Testis (tissue), 2 donors: ENCODE measurements at regions not wholly inside any gene's neighbourhood (a gene's known extent, or its start where the extent isn't known, plus 50 kb on each side); places are given as distances from the start of the nearest gene placed in this dataset.
"Not testable (repeated sequence)": the region's sequence is repeated elsewhere in the genome, so short reads cannot be mapped to it uniquely, and the experiment has no call there.

ENCODE experiments used
- DNase-seq: peaks from one replicate; pipeline ENCODE4 v3.0.0-alpha.2; 2019
- H3K27ac ChIP-seq, 2 donors: fragments of 200-600 bp; sonication (generic); one replicate each; pipeline ENCODE4 v1.5.1; 2019
- H3K27me3 ChIP-seq: fragments of 200-600 bp; sonication (generic); one replicate; pipeline ENCODE4 v1.5.1; 2019
- H3K36me3 ChIP-seq: fragments of 200-600 bp; sonication (generic); one replicate; pipeline ENCODE4 v1.5.1; 2017; ENCODE audit warnings: low read depth; ENCODE audit errors: missing control alignments
- H3K4me1 ChIP-seq: fragments of 200-600 bp; sonication (generic); one replicate; pipeline ENCODE4 v1.5.1; 2019
- H3K4me3 ChIP-seq, 2 donors: fragments of 200-600 bp; sonication (generic); one replicate each; pipeline ENCODE4 v1.5.1; 2017 to 2019
- H3K9me3 ChIP-seq: fragments of 200-600 bp; sonication (generic); one replicate; pipeline ENCODE4 v1.5.1; 2017
- POLR2A ChIP-seq: fragments of 450-650 bp; IDR thresholded peaks from one replicate; pipeline ENCODE4 v1.6.1; 2017; ENCODE audit warnings: antibody characterized with exemption, mild to moderate bottlenecking, moderate library complexity
- WGBS, 2 donors: methylation state at CpG; one replicate each; pipeline ENCODE4 v1.1.5; 2018; 5-methylcytosine and 5-hydroxymethylcytosine counted together
- intact Hi-C: fragments of 100-400 bp; cut with DNase I; formaldehyde crosslinking; loops from one replicate; pipeline ENCODE4 v1.15.1; 2023; ENCODE audit warnings: low total_unique reads
- TF ChIP-seq, protein P1 (sequence below), 3 experiments: fragments of 450-650 bp in 2 of 3; fragments of 200-600 bp in 1 of 3; sonication (generic) in 1 of 3; IDR thresholded peaks; one replicate each; pipeline ENCODE4 v1.5.1; 2016 to 2019; ENCODE audit warnings: antibody characterized with exemption in 3 of 3, mild to moderate bottlenecking in 2 of 3, moderate library complexity in 1 of 3

DNA sequence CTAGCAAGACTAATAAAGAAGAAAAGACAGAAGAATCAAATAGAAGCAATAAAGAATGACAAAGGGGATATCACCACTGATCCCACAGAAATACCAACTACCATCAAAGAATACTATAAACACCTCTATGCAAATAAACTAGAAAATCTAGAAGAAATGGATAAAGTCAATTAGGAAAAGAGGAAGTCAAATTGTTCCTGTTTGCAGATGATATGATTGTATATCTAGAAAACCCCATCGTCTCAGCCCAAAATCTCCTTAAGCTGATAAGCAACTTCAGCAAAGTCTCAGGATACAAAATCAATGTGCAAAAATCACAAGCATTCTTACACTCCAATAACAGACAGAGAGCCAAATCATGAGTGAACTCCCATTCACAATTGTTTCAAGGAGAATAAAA is 133.0 kb downstream of the ZFAND4 start:
- H3K36me3 ChIP-seq, H3K4me3 ChIP-seq, DNase-seq, H3K9me3 ChIP-seq, H3K4me1 ChIP-seq, intact Hi-C loops, H3K27me3 ChIP-seq, H3K27ac ChIP-seq: not testable (repeated sequence)
- 71 to 82% methylated on average over 1 of the region's 1 CpG for WGBS, 2 donors

DNA sequence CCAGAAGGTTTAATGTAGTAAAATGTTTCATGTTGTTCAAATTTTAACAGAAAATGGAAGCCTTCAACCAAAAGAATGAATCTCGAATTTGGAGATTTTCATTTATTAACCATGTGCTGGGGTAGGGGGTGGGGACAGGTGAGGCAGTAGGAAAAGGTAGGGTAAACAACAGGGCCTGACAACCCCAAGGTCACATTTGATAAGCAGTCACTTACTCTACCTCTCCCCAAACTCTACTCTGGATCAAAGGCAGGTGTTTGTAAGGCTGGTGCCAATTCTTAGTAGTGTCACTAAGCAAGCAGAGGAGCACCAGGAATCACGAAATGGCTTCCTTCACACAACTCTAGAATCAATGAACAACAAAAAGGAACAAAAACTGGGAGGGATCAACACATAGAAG is 138.0 kb downstream of the ZFAND4 start:
- H3K4me1 ChIP-seq: no peaks in the 10 kb centered on the region
- H3K27ac ChIP-seq: no peak overlapping the region
- WGBS, 2 donors: 91 to 93% methylated on average over 2 of the region's 2 CpGs
- H3K36me3 ChIP-seq: no peaks in the 10 kb centered on the region
- no peaks in the 10 kb centered on the region for H3K9me3 ChIP-seq
- intact Hi-C loops: no loop called here
- H3K27me3 ChIP-seq: no peaks in the 10 kb centered on the region
- H3K4me3 ChIP-seq: no peak overlapping the region
- TF ChIP-seq POLR2A: no peak
- TF ChIP-seq, protein P1, sequence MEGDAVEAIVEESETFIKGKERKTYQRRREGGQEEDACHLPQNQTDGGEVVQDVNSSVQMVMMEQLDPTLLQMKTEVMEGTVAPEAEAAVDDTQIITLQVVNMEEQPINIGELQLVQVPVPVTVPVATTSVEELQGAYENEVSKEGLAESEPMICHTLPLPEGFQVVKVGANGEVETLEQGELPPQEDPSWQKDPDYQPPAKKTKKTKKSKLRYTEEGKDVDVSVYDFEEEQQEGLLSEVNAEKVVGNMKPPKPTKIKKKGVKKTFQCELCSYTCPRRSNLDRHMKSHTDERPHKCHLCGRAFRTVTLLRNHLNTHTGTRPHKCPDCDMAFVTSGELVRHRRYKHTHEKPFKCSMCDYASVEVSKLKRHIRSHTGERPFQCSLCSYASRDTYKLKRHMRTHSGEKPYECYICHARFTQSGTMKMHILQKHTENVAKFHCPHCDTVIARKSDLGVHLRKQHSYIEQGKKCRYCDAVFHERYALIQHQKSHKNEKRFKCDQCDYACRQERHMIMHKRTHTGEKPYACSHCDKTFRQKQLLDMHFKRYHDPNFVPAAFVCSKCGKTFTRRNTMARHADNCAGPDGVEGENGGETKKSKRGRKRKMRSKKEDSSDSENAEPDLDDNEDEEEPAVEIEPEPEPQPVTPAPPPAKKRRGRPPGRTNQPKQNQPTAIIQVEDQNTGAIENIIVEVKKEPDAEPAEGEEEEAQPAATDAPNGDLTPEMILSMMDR (IDR thresholded peaks at IDR 0.05): no peak
- no peak for DNase-seq

DNA sequence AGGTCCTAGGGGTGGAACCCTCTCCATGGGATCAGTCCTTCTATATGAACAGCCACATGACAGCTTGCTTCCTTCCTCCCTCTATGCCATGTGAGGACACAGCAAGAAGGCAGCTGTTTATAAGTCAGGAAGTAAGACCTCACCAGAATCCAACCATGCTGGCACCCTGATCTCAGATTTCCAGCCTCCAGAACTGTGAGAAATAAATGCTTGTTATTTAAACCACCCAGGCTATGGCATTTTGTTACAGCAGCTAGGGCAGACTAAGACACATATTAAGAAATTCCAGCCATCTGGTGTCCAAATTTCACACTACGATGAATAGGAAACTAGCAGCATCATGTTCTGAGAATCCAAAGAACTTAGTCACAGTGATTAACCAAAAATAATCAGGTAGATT is 140.1 kb downstream of the ZFAND4 start:
- Histone ChIP-seq H3K27ac (no peak overlapping the region), H3K4me1 (no peaks in the 10 kb centered on the region), H3K36me3 (no peaks in the 10 kb centered on the region), H3K9me3 (no peaks in the 10 kb centered on the region), H3K27me3 (no peaks in the 10 kb centered on the region), H3K4me3 (no peak overlapping the region)
- 97 to 100% methylated on average over 1 of the region's 1 CpG for WGBS, 2 donors
- TF ChIP-seq, protein P1 (IDR thresholded peaks at IDR 0.05): no peak
- TF ChIP-seq POLR2A: no peak
- DNase-seq: no peak
- intact Hi-C loops: no loop called here

DNA sequence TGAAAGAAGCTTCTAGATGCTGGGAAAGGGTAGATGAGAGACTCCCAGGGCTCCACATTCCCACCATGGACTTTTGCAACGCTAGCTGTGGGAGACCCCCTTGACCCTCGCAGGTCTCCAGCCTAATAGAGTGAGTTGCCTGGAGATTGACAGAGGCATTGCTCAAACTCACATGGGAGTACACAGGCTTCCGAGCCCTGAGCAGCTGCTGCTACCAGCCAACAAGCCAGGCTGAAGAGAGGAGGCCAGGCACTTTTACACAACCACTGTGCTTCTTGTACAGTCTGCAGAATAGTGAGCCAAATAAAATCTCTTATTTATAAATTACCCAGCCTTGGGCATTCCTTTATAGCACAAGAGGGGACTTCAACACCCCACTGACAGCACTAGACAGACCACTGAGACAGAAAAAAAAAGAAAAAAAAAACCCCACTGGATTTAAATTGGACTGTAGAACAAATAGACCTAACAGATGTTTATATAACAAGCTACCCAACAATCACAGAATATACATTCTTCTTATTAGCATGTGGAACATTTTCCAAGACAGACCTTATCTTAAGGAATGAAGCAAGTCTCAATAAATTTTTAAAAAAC is 146.2 kb downstream of the ZFAND4 start:
- TF ChIP-seq, protein P1 (IDR thresholded peaks at IDR 0.05): no peak
- TF ChIP-seq POLR2A: no peak
- intact Hi-C loops: no loop called here
- Histone ChIP-seq H3K36me3 (no peaks in the 10 kb centered on the region), H3K4me1 (peaks cover 7% of the 10 kb centered on the region), H3K4me3 (no peak overlapping the region), H3K9me3 (no peaks in the 10 kb centered on the region), H3K27ac (no peak overlapping the region), H3K27me3 (no peaks in the 10 kb centered on the region)
- DNase-seq: no peak
- 51 to 67% methylated on average over 3 of the region's 3 CpGs for WGBS, 2 donors

DNA sequence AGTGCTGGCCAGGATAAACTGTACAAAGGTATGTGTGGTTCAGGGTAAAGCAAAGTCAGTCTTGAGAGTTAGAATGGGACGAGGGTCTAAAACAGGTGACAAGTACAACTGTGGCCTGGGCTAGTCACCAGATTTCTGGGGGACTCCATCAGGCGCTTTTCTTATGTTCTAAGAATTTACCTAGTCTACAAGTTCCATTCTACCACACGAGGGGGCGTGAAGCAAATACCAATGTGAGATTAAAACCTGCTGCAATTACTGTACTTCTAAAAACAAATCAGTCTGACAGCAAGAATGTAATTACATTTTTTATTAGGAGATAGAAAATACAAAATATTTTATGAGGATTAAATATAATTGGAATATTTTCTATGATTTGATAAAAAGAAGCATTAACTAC is 146.5 kb downstream of the ALOX5 start:
- TF ChIP-seq, protein P1 (IDR thresholded peaks at IDR 0.05): no peak
- TF ChIP-seq POLR2A: no peak
- Histone ChIP-seq H3K36me3 (no peaks in the 10 kb centered on the region), H3K4me1 (no peaks in the 10 kb centered on the region), H3K27me3 (no peaks in the 10 kb centered on the region), H3K4me3 (no peak overlapping the region), H3K27ac (no peak overlapping the region), H3K9me3 (no peaks in the 10 kb centered on the region)
- 89 to 98% methylated on average over 4 of the region's 4 CpGs for WGBS, 2 donors
- intact Hi-C loops: no loop called here
- DNase-seq: no peak
